ENCODE measurements at regions not wholly inside any gene's neighbourhood (a gene's known extent, or its start where the extent isn't known, plus 50 kb on each side); places are given as distances from the start of the nearest gene placed in this dataset.

- no peaks in the 10 kb centered on the region for H3K36me3 ChIP-seq
- no peak for TF ChIP-seq Cebpa-rat (IDR thresholded peaks at IDR 0.05)
- H3K27me3 ChIP-seq = no peaks in the 10 kb centered on the region
- H3K9ac ChIP-seq = no peak overlapping the region
- H3K4me2 ChIP-seq = no peak overlapping the region
- H4K20me1 ChIP-seq = no peaks in the 10 kb centered on the region
- H3K27ac ChIP-seq = no peak overlapping the region
- peaks cover 13 to 37% (median 22%) of the 10 kb centered on the region in 10 experiments; a peak in 19 of 20 replicates for H3K4me1 ChIP-seq
- H3K9me3 ChIP-seq (replicated peaks in 1 of 11) = no peaks in the 10 kb centered on the region
- no peak overlapping the region for H3K4me3 ChIP-seq
Observed at GRCh38 chr5:143962201-143962600, 150.2 kb downstream of the HMHB1 start.

- Histone ChIP-seq H3K4me1 (peaks cover 13 to 37% (median 22%) of the 10 kb centered on the region in 10 experiments; a peak in 19 of 20 replicates), H3K27ac (peak overlapping the region in 2 of 11 experiments; percentile 3 to 28; a peak in 2 of 22 replicates), H3K36me3 (no peaks in the 10 kb centered on the region), H3K9ac (no peak overlapping the region), H3K4me3 (no peak overlapping the region), H3K9me3 (replicated peaks in 1 of 11) (no peaks in the 10 kb centered on the region), H3K4me2 (peak overlapping the region in 5 of 11 experiments; percentile 22 to 64 (median 52); a peak in 8 of 22 replicates), H3K27me3 (no peaks in the 10 kb centered on the region), H4K20me1 (no peaks in the 10 kb centered on the region)
- no peak for TF ChIP-seq Cebpa-rat (IDR thresholded peaks at IDR 0.05)
Observed at GRCh38 chr5:143964919-143965318, 153.0 kb downstream of the HMHB1 start.

- TF ChIP-seq Cebpa-rat (IDR thresholded peaks at IDR 0.05) = no peak
Observed at GRCh38 chr5:143966280-143966679, 154.3 kb downstream of the HMHB1 start.

GRCh38 chr5:143968071-143968878, 156.3 kb downstream of the HMHB1 start:
- Histone ChIP-seq H3K4me3 (no peak overlapping the region), H3K9me3 (replicated peaks in 1 of 11) (no peaks in the 10 kb centered on the region), H3K4me1 (peaks cover 10 to 46% (median 22%) of the 10 kb centered on the region in 10 experiments; a peak in 19 of 20 replicates), H4K20me1 (no peaks in the 10 kb centered on the region), H3K9ac (no peak overlapping the region), H3K27ac (no peak overlapping the region), H3K27me3 (no peaks in the 10 kb centered on the region), H3K4me2 (no peak overlapping the region), H3K36me3 (no peaks in the 10 kb centered on the region)
- TF ChIP-seq Cebpa-rat (IDR thresholded peaks at IDR 0.05) = no peak

More at GRCh38 chr5:143966280-143966679, 154.3 kb downstream of the HMHB1 start:
- Histone ChIP-seq H3K4me1 (peaks cover 13 to 37% (median 22%) of the 10 kb centered on the region in 10 experiments; a peak in 19 of 20 replicates), H3K4me2 (peak overlapping the region in 6 of 11 experiments; percentile 25 to 64 (median 40); a peak in 10 of 22 replicates), H3K27me3 (no peaks in the 10 kb centered on the region), H3K27ac (peak overlapping the region in 1 of 11 experiments; percentile 3; a peak in 2 of 22 replicates), H3K9ac (no peak overlapping the region), H4K20me1 (no peaks in the 10 kb centered on the region), H3K36me3 (no peaks in the 10 kb centered on the region), H3K4me3 (no peak overlapping the region), H3K9me3 (replicated peaks in 1 of 11) (no peaks in the 10 kb centered on the region)

GRCh38 chr5:143970159-143970558, 158.2 kb downstream of the HMHB1 start:
- H3K4me2 ChIP-seq = no peak overlapping the region
- H3K27me3 ChIP-seq = no peaks in the 10 kb centered on the region
- no peaks in the 10 kb centered on the region for H3K36me3 ChIP-seq
- no peak overlapping the region for H3K9ac ChIP-seq
- no peaks in the 10 kb centered on the region for H4K20me1 ChIP-seq
- H3K4me3 ChIP-seq = no peak overlapping the region
- peaks cover 0 to 33% (median 5%) of the 10 kb centered on the region in 10 experiments; a peak in 9 of 20 replicates for H3K4me1 ChIP-seq
- H3K9me3 ChIP-seq (replicated peaks in 1 of 11) = no peaks in the 10 kb centered on the region
- H3K27ac ChIP-seq = no peak overlapping the region
- TF ChIP-seq Cebpa-rat (IDR thresholded peaks at IDR 0.05) = no peak

GRCh38 chr5:143972068-143972467, 160.1 kb downstream of the HMHB1 start:
- H3K27ac ChIP-seq = no peak overlapping the region
- H3K9me3 ChIP-seq (replicated peaks in 1 of 11) = no peaks in the 10 kb centered on the region
- TF ChIP-seq Cebpa-rat (IDR thresholded peaks at IDR 0.05) = no peak
- no peaks in the 10 kb centered on the region for H3K36me3 ChIP-seq
- no peaks in the 10 kb centered on the region for H4K20me1 ChIP-seq
- no peaks in the 10 kb centered on the region for H3K27me3 ChIP-seq
- H3K4me2 ChIP-seq = peak overlapping the region in 3 of 11 experiments; percentile 26 to 51 (median 51); a peak in 5 of 22 replicates
- H3K4me3 ChIP-seq = no peak overlapping the region
- no peak overlapping the region for H3K9ac ChIP-seq
- H3K4me1 ChIP-seq = peaks cover 0 to 16% (median 0%) of the 10 kb centered on the region in 10 experiments; a peak in 5 of 20 replicates

- Histone ChIP-seq H3K4me1 (peaks cover 0 to 16% (median 0%) of the 10 kb centered on the region in 10 experiments; a peak in 5 of 20 replicates), H3K4me2 (no peak overlapping the region), H3K27me3 (no peaks in the 10 kb centered on the region), H3K27ac (no peak overlapping the region), H3K4me3 (no peak overlapping the region), H3K9me3 (replicated peaks in 1 of 11) (no peaks in the 10 kb centered on the region), H3K36me3 (no peaks in the 10 kb centered on the region), H3K9ac (no peak overlapping the region), H4K20me1 (no peaks in the 10 kb centered on the region)
- TF ChIP-seq Cebpa-rat (IDR thresholded peaks at IDR 0.05) = no peak
Observed at GRCh38 chr5:143976055-143976454, 164.1 kb downstream of the HMHB1 start.

- H3K4me3 ChIP-seq = no peak overlapping the region
- no peak overlapping the region for H3K9ac ChIP-seq
- H4K20me1 ChIP-seq = no peaks in the 10 kb centered on the region
- no peak for TF ChIP-seq Cebpa-rat (IDR thresholded peaks at IDR 0.05)
- H3K9me3 ChIP-seq (replicated peaks in 1 of 11) = no peaks in the 10 kb centered on the region
- no peaks in the 10 kb centered on the region for H3K36me3 ChIP-seq
- peaks cover 0 to 5% (median 0%) of the 10 kb centered on the region in 10 experiments; a peak in 3 of 20 replicates for H3K4me1 ChIP-seq
- no peak overlapping the region for H3K4me2 ChIP-seq
- H3K27me3 ChIP-seq = no peaks in the 10 kb centered on the region
- no peak overlapping the region for H3K27ac ChIP-seq
Observed at GRCh38 chr5:143977891-143978461, 166.0 kb downstream of the HMHB1 start.

GRCh38 chr5:143979044-143979690, 167.2 kb downstream of the HMHB1 start:
- H3K4me2 ChIP-seq = no peak overlapping the region
- H3K9me3 ChIP-seq (replicated peaks in 1 of 11) = no peaks in the 10 kb centered on the region
- no peak overlapping the region for H3K27ac ChIP-seq
- H3K27me3 ChIP-seq = no peaks in the 10 kb centered on the region
- H4K20me1 ChIP-seq = no peaks in the 10 kb centered on the region
- no peak for TF ChIP-seq Cebpa-rat (IDR thresholded peaks at IDR 0.05)
- H3K4me3 ChIP-seq = no peak overlapping the region
- H3K4me1 ChIP-seq = no peaks in the 10 kb centered on the region
- H3K9ac ChIP-seq = no peak overlapping the region
- no peaks in the 10 kb centered on the region for H3K36me3 ChIP-seq
